MCF 10A (cell line): ENCODE measurements at regions not wholly inside any gene's neighbourhood (a gene's known extent, or its start where the extent isn't known, plus 50 kb on each side); places are given as distances from the start of the nearest gene placed in this dataset.
A peak's percentile ranks its signal among the peaks of the same experiment; 100 is the strongest.

Experiments used
- BruUV-seq: library from RNA; stranded (reverse); fragments of 400-500 nt; replicated peaks from 2 replicates; lab custom pipeline; 2021; lab: Mats Ljungman, UMichigan
- CTCF ChIA-PET: fragments of 300-600 bp; sonication (Branson Sonifier 250); formaldehyde crosslinking; extraction: SDS; loops from one replicate; lab custom pipeline; 2021; ENCODE audit warnings: antibody characterized with exemption, inconsistent platforms; lab: Yijun Ruan, JAX
- POLR2A ChIA-PET: fragments of 300-600, 350-650 bp; sonication (Branson Sonifier 250); formaldehyde crosslinking; extraction: SDS; loops from one replicate; lab custom pipeline; 2020; ENCODE audit warnings: antibody characterized with exemption, inconsistent platforms; lab: Yijun Ruan, JAX
- DNase-seq: peaks from one replicate; pipeline ENCODE4 v3.0.0-alpha.2; 2018; ENCODE audit not compliant: unreplicated experiment
- H3K27ac Mint-ChIP-seq: one replicate; pipeline ENCODE4 v1.8.0; 2022; ENCODE audit warnings: mild to moderate bottlenecking, low read depth, mixed read lengths; ENCODE audit not compliant: unreplicated experiment
- H3K27me3 Mint-ChIP-seq: one replicate; pipeline ENCODE4 v1.8.0; 2022; ENCODE audit warnings: mixed read lengths; ENCODE audit not compliant: insufficient read depth, unreplicated experiment
- H3K36me3 Mint-ChIP-seq: one replicate; pipeline ENCODE4 v1.8.0; 2022; ENCODE audit warnings: mild to moderate bottlenecking, moderate library complexity, mixed read lengths; ENCODE audit not compliant: insufficient read depth, unreplicated experiment
- H3K4me1 Mint-ChIP-seq: one replicate; pipeline ENCODE4 v1.8.0; 2022; ENCODE audit warnings: mixed read lengths; ENCODE audit not compliant: insufficient read depth, unreplicated experiment
- H3K4me3 Mint-ChIP-seq: one replicate; pipeline ENCODE4 v1.8.0; 2022; ENCODE audit warnings: mild to moderate bottlenecking, moderate library complexity, mixed read lengths; ENCODE audit not compliant: unreplicated experiment
- H3K9me3 Mint-ChIP-seq: one replicate; pipeline ENCODE4 v1.8.0; 2022; ENCODE audit warnings: mixed read lengths; ENCODE audit not compliant: unreplicated experiment
- intact Hi-C: fragments of 100-400 bp; cut with micrococcal nuclease; formaldehyde crosslinking; loops from 2 replicates; pipeline ENCODE4 v1.14.1; 2022
- TF ChIP-seq, protein P1 (sequence below): fragments of 200-600 bp; IDR thresholded peaks from one replicate; pipeline ENCODE4 v1.8.0; 2022; ENCODE audit warnings: antibody characterized with exemption, mild to moderate bottlenecking; ENCODE audit not compliant: unreplicated experiment

DNA sequence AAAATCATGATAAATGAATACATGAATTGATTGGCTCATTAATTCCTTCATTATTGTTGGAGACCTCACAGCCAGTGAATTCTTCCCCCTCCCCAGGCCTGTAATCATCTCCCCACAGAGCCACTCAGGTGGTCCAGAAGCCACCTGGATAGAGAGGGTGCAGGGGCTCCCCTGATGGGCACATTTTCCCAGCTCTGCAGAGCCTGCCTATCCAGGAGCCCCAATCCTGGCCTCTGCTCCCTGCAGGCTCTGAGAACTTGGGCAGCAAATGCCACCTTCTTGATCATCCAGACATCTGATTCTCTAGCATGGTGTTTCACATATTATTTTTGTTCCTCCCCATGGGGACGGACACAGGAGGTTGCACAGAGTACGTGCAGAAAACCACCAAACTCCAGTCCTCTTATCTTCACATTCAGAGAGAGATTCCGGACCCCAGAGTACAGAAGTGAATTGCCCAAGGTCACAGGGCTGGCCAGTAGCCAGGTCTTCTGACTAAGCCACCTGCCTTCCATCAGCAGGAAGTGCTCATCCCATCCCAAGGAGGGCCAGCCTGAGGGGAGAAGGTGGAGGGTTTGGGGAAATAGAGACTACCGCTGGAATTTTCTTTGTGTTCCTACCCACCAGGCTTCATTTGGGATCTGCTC is 348.0 kb downstream of the BUD13 start:
- intact Hi-C loops = no loop called here
- POLR2A ChIA-PET = no interaction called here
- BruUV-seq = no TSS peak
- no peak overlapping the region for H3K27ac Mint-ChIP-seq
- H3K36me3 Mint-ChIP-seq = no peaks in the 10 kb centered on the region
- peaks cover 4% of the 10 kb centered on the region for H3K4me1 Mint-ChIP-seq
- peak; percentile 3 for DNase-seq
- TF ChIP-seq, protein P1, sequence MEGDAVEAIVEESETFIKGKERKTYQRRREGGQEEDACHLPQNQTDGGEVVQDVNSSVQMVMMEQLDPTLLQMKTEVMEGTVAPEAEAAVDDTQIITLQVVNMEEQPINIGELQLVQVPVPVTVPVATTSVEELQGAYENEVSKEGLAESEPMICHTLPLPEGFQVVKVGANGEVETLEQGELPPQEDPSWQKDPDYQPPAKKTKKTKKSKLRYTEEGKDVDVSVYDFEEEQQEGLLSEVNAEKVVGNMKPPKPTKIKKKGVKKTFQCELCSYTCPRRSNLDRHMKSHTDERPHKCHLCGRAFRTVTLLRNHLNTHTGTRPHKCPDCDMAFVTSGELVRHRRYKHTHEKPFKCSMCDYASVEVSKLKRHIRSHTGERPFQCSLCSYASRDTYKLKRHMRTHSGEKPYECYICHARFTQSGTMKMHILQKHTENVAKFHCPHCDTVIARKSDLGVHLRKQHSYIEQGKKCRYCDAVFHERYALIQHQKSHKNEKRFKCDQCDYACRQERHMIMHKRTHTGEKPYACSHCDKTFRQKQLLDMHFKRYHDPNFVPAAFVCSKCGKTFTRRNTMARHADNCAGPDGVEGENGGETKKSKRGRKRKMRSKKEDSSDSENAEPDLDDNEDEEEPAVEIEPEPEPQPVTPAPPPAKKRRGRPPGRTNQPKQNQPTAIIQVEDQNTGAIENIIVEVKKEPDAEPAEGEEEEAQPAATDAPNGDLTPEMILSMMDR = no peak
- CTCF ChIA-PET = interaction anchor here (0.6 kb wide), 2 partner anchors 59 to 216 kb away, joined by 3 to 5 read pairs; no protein-coding TSS in a partner anchor
- no peaks in the 10 kb centered on the region for H3K27me3 Mint-ChIP-seq
- H3K9me3 Mint-ChIP-seq = no peaks in the 10 kb centered on the region
- H3K4me3 Mint-ChIP-seq = no peak overlapping the region

DNA sequence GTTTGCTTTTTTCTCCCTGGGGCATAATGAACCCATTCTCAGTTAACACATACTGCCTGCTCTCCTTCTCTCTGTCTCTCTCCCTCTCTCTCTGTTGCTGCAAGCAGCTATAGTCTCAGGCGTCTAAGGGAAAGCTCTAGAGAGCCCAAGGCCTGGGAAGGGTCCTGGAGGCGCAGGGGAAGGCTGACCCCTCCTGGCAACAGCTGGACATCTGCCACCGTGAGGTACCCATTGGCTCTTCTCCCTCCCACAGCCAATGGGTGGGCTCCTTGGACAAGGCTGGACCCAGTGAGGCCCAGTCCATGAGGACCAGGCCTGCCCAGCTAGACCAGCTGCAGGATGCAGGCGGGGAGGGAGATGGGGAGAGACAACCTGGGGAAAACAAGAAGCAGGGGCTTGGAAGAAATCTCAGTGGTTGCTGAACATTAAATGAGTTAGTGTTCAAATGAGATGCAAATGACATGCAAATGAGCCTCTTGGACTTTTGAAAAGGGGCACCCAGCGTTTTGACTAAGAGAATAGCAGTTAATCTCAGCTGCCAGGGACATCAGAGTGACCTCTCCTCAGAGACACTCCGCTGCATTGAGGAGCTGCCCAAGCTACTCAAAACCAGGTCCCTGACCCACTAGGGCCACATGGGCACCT is 349.7 kb downstream of the BUD13 start:
- TF ChIP-seq, protein P1 = no peak
- no peak overlapping the region for H3K4me3 Mint-ChIP-seq

DNA sequence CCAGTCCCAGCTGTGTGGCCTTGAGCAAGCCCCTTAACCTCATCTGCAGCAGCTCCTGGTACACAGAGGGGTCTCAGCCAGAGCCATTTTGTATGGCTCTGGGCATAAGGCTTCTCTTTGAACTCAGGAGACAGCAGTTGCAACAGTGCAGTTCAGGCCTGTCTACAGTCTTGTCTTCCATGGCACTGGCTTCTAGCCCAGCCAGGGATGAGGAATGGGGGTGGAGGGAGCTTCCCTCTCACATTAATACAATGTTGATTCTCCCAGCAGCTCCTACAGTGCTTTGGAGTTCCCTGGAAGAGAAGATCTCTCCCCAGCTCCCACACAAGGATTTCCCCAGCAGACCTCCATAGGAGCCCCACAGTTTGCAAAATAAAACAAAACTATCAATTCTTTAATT is 350.2 kb downstream of the BUD13 start:
- no TSS peak for BruUV-seq
- Mint-ChIP-seq H3K4me3 (no peak overlapping the region), H3K27me3 (no peaks in the 10 kb centered on the region), H3K9me3 (no peaks in the 10 kb centered on the region), H3K27ac (no peak overlapping the region), H3K36me3 (no peaks in the 10 kb centered on the region), H3K4me1 (peaks cover 4% of the 10 kb centered on the region)
- TF ChIP-seq, protein P1 = no peak
- ChIA-PET POLR2A (no interaction called here), CTCF (interaction anchor here (0.6 to 0.8 kb wide), 2 partner anchors 189 to 1036 kb away, joined by 3 read pairs; no protein-coding TSS in a partner anchor)
- no peak for DNase-seq
- intact Hi-C loops = no loop called here

More for the DNA sequence above, 349.7 kb downstream of the BUD13 start:
- ChIA-PET POLR2A (no interaction called here), CTCF (interaction anchor here (0.6 to 0.8 kb wide), 2 partner anchors 189 to 1036 kb away, joined by 3 read pairs; no protein-coding TSS in a partner anchor)
- no peak for DNase-seq
- no peaks in the 10 kb centered on the region for H3K9me3 Mint-ChIP-seq
- H3K27me3 Mint-ChIP-seq = no peaks in the 10 kb centered on the region
- BruUV-seq = no TSS peak
- H3K27ac Mint-ChIP-seq = no peak overlapping the region
- peaks cover 4% of the 10 kb centered on the region for H3K4me1 Mint-ChIP-seq
- H3K36me3 Mint-ChIP-seq = no peaks in the 10 kb centered on the region
- intact Hi-C loops = no loop called here

DNA sequence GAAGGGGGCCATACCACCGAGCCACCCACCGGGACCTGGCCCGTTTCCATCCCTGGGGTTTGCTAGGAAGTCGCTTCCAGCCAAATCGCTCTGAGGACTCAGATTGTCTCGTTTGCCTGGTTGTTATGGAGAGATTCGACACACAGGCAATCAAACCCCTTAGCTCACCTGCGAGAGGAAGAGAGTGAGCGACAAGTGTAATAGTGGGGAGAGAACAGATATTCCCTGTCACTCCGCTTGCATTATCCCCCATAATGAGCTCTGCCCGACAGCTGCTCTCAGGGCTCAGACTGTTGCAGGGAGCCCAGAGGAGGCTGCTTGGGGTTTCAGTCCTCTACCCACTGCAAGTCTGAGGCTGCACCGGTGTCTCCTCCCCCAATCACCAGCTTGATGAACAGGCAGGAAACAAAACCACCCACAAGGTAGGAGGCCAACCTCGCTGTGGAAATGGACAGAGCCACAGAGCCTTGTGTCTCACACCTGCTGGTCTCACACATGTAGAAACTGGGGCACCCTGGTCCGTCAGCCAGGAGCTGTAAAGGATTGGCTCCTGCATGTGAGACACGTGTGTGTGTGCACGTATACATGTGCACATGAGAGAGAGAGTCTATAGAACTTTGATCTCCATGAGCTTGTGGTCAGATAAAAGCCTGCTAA is 351.1 kb downstream of the BUD13 start:
- BruUV-seq = no TSS peak
- POLR2A ChIA-PET = interaction anchor here (0.7 kb wide), 3 partner anchors 9 to 1107 kb away, joined by 3 read pairs; no protein-coding TSS in a partner anchor
- peaks cover 4% of the 10 kb centered on the region for H3K4me1 Mint-ChIP-seq
- no peak overlapping the region for H3K4me3 Mint-ChIP-seq
- H3K36me3 Mint-ChIP-seq = no peaks in the 10 kb centered on the region
- no peaks in the 10 kb centered on the region for H3K27me3 Mint-ChIP-seq
- TF ChIP-seq, protein P1 = no peak
- intact Hi-C loops = no loop called here
- H3K27ac Mint-ChIP-seq = no peak overlapping the region
- H3K9me3 Mint-ChIP-seq = no peaks in the 10 kb centered on the region
- no peak for DNase-seq
- CTCF ChIA-PET = no interaction called here
